H1 (cell line): ENCODE measurements at regions not wholly inside any gene's neighbourhood (a gene's known extent, or its start where the extent isn't known, plus 50 kb on each side); places are given as distances from the start of the nearest gene placed in this dataset.

Experiments
- BRCA1 ChIP-seq: IDR thresholded peaks from 2 replicates; pipeline ENCODE4 v1.6.1; 2012; ENCODE audit warnings: low read depth, low read length, improper control_type of control experiment
- EZH2 ChIP-seq: fragments of 200-600 bp; sonication (generic); IDR thresholded peaks from 2 replicates; pipeline ENCODE4 v1.7.1; 2012; ENCODE audit warnings: low read depth, mild to moderate bottlenecking, moderate library complexity, low read length, inconsistent platforms; ENCODE audit not compliant: severe bottlenecking
- NANOG ChIP-seq: IDR thresholded peaks from 2 replicates; pipeline ENCODE4 v1.6.1; 2011; ENCODE audit warnings: low read length, low read depth, mild to moderate bottlenecking, inconsistent platforms; ENCODE audit not compliant: insufficient read depth, poor library complexity, severe bottlenecking
- SUZ12 ChIP-seq: fragments of 200-600 bp; sonication (generic); IDR thresholded peaks from 2 replicates; pipeline ENCODE4 v1.6.1; 2012; ENCODE audit warnings: mild to moderate bottlenecking, inconsistent platforms, low read length, moderate library complexity, mixed read lengths
- TF ChIP-seq, protein P1 (sequence below): IDR thresholded peaks from 2 replicates; pipeline ENCODE4 v1.6.1; 2012; ENCODE audit warnings: low read length, inconsistent platforms

DNA sequence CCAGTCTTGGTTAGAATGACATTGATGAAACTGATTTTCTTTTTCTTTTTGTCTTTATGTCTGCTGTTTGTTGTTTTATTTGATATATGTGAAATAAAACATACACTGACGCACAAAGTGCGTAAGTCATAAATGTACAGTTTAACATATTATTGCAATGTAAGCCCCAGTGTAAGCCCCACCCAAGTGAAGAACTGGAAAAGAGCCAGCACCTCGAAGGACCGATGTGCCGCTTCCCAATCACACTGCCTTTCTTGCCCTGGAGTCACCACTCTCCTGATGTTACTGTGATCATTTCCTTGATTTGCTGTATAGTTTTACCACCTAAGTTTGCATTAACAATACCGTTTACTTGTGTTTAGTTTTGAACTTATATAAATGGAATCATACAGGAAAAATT lies 128.4 kb upstream of the LPP start (continued):
- TF ChIP-seq NANOG (no peak), BRCA1 (no peak), SUZ12 (no peak), EZH2 (no peak)
- TF ChIP-seq, protein P1, sequence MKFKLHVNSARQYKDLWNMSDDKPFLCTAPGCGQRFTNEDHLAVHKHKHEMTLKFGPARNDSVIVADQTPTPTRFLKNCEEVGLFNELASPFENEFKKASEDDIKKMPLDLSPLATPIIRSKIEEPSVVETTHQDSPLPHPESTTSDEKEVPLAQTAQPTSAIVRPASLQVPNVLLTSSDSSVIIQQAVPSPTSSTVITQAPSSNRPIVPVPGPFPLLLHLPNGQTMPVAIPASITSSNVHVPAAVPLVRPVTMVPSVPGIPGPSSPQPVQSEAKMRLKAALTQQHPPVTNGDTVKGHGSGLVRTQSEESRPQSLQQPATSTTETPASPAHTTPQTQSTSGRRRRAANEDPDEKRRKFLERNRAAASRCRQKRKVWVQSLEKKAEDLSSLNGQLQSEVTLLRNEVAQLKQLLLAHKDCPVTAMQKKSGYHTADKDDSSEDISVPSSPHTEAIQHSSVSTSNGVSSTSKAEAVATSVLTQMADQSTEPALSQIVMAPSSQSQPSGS, result no peak
- TF ChIP-seq, all 59 proteins: peak for 0
